ENCODE measurements at regions not wholly inside any gene's neighbourhood (a gene's known extent, or its start where the extent isn't known, plus 50 kb on each side); places are given as distances from the start of the nearest gene placed in this dataset.

DNA sequence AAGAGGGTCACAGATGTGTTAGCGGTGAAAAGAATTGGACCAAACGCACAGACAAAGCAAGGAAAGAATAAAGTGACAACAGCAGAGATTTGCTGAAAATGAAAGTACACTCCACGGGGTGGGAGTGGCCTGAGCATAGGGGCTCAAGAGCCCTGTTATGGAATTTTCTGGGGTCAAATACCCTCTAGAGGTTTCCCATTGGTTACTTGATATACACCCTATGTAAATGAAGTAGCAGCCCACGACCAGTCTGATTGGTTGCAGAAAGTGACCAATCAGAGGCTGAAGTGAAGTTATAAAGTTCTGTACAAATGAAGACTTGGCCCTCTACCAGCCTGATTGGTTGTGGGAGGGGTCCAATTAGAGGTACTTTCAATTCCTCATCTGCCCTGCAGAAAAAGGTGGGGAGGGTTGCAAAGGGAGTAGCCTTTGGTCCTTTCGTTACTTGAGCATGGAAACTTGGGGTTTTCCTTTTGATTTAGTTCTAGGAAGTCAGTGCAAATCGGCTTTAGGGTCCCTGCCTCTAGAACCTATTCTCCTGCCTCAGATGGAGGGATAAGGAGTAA, 125.6 kb upstream of the PRPS1L1 start:
- DNase-seq (ENCODE audit: low spot score), result no peak

GRCh38 chr7:18154726-18155125, 127.1 kb upstream of the PRPS1L1 start:
- no peak for DNase-seq (ENCODE audit: low spot score)

- DNase-seq (ENCODE audit: low spot score), result no peak
Measured at GRCh38 chr7:18157233-18157632, 129.6 kb upstream of the PRPS1L1 start.

GRCh38 chr7:18162657-18163056, 135.0 kb upstream of the PRPS1L1 start:
- DNase-seq (ENCODE audit: low spot score), result no peak

DNA sequence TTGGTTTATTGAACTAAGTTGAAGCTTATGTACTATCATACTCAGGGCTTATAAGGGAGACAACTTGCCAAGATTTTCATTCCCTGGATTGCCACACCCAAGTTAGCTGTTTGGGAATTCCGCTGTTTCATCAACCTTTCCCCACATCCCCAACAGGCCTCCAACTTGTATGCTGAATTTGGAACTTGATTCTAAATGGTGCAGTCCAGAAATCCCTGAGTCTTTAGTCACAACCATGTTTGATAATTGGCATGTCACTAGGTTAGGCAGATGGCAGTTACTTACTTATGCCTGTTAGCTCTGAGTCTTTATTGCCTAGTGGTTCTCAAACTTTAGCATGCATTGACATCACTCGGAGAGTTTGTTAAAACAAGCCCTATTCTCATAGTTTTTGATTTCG, 135.4 kb upstream of the PRPS1L1 start:
- no peak for DNase-seq (ENCODE audit: low spot score)

DNA sequence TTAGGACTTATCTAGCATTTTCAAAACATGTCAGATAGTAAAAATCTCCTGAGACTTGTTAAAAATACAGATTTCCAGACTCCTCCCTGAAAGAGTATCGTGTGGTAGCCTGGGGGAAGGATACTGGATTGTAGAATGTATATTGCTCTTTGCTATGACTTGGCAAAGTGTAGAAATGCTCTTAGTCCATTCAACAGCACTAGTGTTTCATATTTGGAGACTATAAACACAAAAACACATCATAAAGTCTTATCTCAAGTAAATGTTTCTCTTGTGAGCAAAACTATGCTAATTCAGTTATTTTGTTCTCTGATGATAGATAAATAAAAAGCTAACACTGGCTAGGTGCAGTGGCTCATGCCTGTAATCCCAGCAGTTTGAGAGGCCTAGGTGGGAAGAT, 137.5 kb upstream of the PRPS1L1 start:
- peak; percentile 54 for DNase-seq (ENCODE audit: low spot score)

DNA sequence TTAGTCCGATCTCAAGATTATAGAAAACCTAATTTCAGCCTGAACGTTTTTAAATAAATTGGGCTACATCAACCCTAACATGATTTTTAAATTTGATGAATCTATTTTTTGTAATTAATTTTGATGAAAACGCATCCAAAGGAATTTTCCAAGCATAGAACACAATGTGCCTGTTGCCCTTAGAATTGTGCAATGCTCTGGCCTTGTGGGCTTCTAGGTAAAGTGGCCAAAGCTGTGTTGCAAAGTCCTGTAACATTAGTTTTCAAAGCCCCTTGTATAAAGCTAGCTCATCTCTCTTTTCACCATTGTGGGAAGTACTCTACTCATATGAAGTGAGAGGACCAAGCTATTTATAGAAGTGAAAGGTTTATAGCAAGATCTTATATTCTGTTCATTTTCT, 138.4 kb upstream of the PRPS1L1 start:
- DNase-seq (ENCODE audit: low spot score), result no peak

DNA sequence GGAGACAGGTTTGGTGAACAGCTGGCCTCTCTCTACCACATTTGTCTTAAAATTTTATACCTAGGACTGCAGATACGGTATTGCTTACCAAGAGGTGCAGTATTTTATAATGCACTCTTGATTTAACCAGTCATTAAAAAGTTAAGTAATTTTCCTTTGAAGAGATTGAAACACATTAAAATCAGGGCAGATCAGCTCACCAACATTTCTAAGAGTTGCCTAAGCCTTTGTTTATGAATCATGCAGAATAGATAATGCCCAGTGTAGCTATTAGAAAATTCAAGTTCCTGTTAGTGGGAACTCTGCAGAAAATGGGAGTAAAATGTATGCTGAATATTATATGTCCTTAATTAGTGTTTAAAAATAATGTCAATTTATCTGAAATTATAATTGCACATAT, 140.2 kb upstream of the PRPS1L1 start:
- DNase-seq (ENCODE audit: low spot score), result no peak

GRCh38 chr7:18174996-18175395, 147.3 kb upstream of the PRPS1L1 start:
- no peak for DNase-seq (ENCODE audit: low spot score)

DNA sequence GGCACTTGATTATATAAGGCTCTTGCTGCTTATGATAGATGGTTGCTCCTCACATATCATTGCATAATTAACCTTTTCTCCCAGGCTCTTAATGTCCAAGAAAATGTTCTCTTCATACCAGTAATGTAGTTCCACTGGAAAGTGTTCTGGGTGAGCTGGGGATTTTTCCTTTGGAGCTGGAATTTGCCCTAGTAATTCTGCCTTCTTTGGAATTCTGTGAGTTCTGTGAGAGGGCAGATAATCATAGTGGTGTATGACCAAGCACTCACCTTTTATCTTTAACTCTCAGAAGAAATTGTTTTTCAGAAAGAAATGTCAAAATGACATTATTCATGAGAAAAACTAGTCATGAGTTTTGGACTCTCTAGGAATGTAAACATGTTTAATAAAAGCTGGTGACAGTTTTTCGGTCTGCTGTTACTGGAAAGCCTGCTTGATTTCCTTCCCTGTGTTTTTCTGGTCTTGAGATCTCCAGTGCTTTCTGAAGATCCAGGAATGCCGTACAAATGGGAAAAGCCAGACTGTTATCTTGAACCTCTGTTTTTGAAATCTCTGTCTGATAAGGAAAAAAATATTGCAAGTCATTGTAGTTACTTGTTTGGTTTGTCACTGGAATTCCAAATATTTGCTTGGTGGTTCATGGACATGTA, 148.3 kb upstream of the PRPS1L1 start:
- DNase-seq (ENCODE audit: low spot score), result peak; percentile 20

- DNase-seq (ENCODE audit: low spot score), result no peak
Measured at GRCh38 chr7:18177129-18177814, 149.6 kb upstream of the PRPS1L1 start.

GRCh38 chr7:18177815-18178660, 150.4 kb upstream of the PRPS1L1 start:
- peak; percentile 30 for DNase-seq (ENCODE audit: low spot score)

DNA sequence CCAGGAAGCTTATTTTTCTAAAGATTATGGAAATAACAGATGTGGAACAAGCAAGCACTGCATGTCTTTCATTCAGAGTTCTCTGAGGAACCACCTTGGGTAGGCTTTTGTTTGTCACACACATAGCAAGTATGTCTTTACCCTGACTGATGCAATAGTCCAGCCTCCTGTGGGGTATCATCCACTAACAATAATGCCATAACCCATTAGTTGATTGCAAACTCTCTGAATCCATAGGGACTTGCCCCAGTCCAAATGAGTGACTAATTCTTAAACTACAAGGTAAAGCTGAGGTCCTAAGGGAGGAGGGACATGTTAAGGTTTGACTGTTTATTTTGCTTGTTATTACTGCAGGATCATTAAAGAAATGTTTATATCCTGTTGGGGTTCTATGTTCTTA, 151.4 kb upstream of the PRPS1L1 start:
- no peak for DNase-seq (ENCODE audit: low spot score)

DNA sequence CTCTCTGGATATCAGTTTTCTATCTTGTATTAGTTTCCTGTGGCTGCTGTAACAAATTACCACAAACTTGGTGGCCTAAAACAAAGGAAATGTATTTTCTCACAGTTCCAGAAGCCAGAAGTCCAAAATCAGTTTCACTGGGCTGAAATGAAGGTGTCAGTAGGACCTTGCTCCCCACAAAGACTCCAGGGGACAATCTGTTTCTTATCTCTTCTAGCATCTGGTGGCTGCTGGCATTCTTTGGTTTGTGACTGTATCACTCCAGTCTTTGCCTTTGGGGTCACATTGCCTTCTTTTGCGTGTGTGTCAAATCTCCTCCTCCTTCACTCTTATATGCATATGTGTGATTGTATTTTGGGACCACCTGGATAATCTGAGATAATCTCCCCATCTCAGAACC, 153.0 kb upstream of the PRPS1L1 start:
- no peak for DNase-seq (ENCODE audit: low spot score)

DNA sequence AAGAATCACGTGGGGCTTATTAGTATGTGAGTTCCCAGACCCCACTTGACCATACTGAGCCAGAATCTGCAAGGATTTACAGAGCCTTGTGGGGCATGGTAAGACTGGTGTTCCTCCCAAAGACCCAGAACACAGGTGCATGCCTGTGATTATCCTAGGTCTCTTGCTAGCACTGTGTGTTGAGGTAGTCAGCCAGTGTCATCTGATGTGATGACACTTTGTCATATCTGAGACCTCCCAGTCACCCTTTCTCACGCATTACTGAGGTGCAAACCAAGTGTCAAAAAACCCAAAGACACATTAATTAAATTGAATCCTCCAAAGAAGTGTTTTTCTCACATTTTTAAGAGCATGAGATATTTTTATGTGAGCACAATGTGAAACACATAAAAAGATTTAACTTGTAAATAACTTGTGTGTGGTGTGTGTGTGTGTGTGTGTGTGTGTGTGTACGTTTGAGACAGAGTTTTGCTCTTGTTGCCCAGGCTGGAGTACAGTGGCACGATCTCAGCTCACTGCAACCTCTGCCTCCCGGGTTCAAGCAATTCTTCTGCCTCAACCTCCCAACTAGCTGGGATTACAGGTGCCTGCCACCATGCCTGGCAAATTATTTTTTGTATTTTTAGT, 162.0 kb upstream of the PRPS1L1 start:
- DNase-seq (ENCODE audit: low spot score), result no peak

- DNase-seq (ENCODE audit: low spot score), result no peak
Measured at GRCh38 chr7:18191341-18191740, 163.7 kb upstream of the PRPS1L1 start.

GRCh38 chr7:18191862-18192625, 164.4 kb upstream of the PRPS1L1 start:
- DNase-seq (ENCODE audit: low spot score), result no peak

DNA sequence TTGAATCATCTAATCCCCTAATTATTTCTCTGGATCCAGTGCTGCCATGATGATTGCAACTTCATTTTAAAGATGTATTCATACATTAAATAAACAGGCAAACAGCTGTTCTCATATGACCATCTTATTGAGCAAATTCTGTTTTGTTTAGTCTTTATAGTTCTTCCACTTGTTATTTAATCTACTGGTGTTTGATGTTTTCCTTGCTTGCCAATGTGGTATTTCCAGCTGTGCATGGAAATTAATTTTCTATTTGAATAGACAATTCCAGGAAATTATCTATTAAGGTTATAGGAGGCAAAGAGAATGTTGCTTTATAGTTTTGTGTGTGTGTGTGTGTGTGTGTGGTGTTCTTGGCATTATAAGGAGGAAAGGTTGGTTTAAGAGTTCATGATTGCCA, 167.0 kb upstream of the PRPS1L1 start:
- no peak for DNase-seq (ENCODE audit: low spot score)

- DNase-seq (ENCODE audit: low spot score), result no peak
Measured at GRCh38 chr7:18196638-18197037, 169.0 kb upstream of the PRPS1L1 start.

GRCh38 chr7:18198868-18199267, 171.2 kb upstream of the PRPS1L1 start:
- DNase-seq (ENCODE audit: low spot score), result no peak

DNA sequence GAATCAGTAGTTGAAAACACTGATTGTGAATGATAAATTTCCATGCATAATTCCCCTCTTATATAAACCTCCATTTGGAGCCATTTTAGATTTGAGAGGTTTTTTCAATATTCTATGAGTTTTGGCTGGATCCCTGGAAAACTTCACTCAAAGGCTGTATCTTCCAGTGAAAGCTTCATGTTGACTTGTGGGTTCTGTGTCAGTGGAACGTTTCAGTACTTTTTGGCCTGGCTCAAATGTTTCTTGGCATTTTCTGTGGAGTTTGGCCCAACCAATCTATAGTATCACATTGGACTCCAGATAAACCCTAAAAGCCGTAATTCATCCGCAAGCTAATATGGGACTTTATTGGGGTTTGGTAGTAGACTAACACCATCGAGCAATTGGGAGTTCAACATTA, 172.6 kb upstream of the PRPS1L1 start:
- DNase-seq (ENCODE audit: low spot score), result no peak

All from umbilical cord (tissue), 1 donor.